Colonic mucosa (tissue), 4 donors: ENCODE measurements at regions not wholly inside any gene's neighbourhood (a gene's known extent, or its start where the extent isn't known, plus 50 kb on each side); places are given as distances from the start of the nearest gene placed in this dataset.

ENCODE experiments used
- DNase-seq: peaks from one replicate; pipeline ENCODE4 v3.0.0-alpha.2; 2020
- H3K27ac ChIP-seq: fragments of 200-600 bp; one replicate; pipeline ENCODE4 v1.8.0; 2021
- H3K27me3 ChIP-seq: fragments of 200-600 bp; one replicate; pipeline ENCODE4 v1.8.0; 2021
- H3K36me3 ChIP-seq: fragments of 200-600 bp; one replicate; pipeline ENCODE4 v1.8.0; 2021
- H3K4me1 ChIP-seq: fragments of 200-600 bp; one replicate; pipeline ENCODE4 v1.8.0; 2021; ENCODE audit warnings: mild to moderate bottlenecking
- H3K4me3 ChIP-seq: fragments of 200-600 bp; one replicate; pipeline ENCODE4 v1.8.0; 2021
- H3K9ac ChIP-seq, 2 donors: one replicate each; pipeline ENCODE4 v1.7.0; 2013; ENCODE audit warnings: control low read depth in 2 of 2, low read depth in 2 of 2, low read length in 2 of 2
- H3K9me3 ChIP-seq: fragments of 200-600 bp; one replicate; pipeline ENCODE4 v1.8.0; 2021
- CTCF ChIP-seq: fragments of 200-600 bp; IDR thresholded peaks from one replicate; pipeline ENCODE4 v1.8.0; 2022; ENCODE audit warnings: antibody characterized with exemption, mild to moderate bottlenecking
- intact Hi-C: fragments of 100-400 bp; cut with DNase I; formaldehyde crosslinking; loops from one replicate; pipeline ENCODE4 v1.14.1; 2022
- donor health status: healthy.
- donor health status: DM: no; HTN: no; CAD: no.
- donor health status: DM: no; HTN: no; CAD: no.

- no peak for DNase-seq
- Histone ChIP-seq H3K36me3 (no peaks in the 10 kb centered on the region), H3K4me1 (no peaks in the 10 kb centered on the region), H3K27me3 (no peaks in the 10 kb centered on the region), H3K9ac (no peak overlapping the region), H3K27ac (no peak overlapping the region), H3K9me3 (no peaks in the 10 kb centered on the region), H3K4me3 (no peak overlapping the region)
- intact Hi-C loops: no loop called here
- no peak for TF ChIP-seq CTCF
Measured at GRCh38 chr21:28234326-28234725, 758.4 kb downstream of the LTN1 start.

- H3K4me1 ChIP-seq: no peaks in the 10 kb centered on the region
Measured at GRCh38 chr21:28233536-28234220, 759.0 kb downstream of the LTN1 start.

GRCh38 chr21:28230559-28230958, 762.1 kb downstream of the LTN1 start:
- intact Hi-C loops: no loop called here
- no peak overlapping the region for H3K9ac ChIP-seq

More at GRCh38 chr21:28233536-28234220, 759.0 kb downstream of the LTN1 start:
- Histone ChIP-seq H3K9ac (no peak overlapping the region), H3K27me3 (no peaks in the 10 kb centered on the region), H3K27ac (no peak overlapping the region), H3K36me3 (no peaks in the 10 kb centered on the region), H3K9me3 (no peaks in the 10 kb centered on the region), H3K4me3 (no peak overlapping the region)
- TF ChIP-seq CTCF: no peak
- no peak for DNase-seq
- intact Hi-C loops: no loop called here

GRCh38 chr21:28229814-28230213, 762.9 kb downstream of the LTN1 start:
- DNase-seq: no peak
- Histone ChIP-seq H3K9ac (no peak overlapping the region), H3K27me3 (no peaks in the 10 kb centered on the region), H3K4me1 (no peaks in the 10 kb centered on the region), H3K4me3 (no peak overlapping the region), H3K36me3 (no peaks in the 10 kb centered on the region), H3K9me3 (no peaks in the 10 kb centered on the region), H3K27ac (no peak overlapping the region)
- TF ChIP-seq CTCF: no peak
- intact Hi-C loops: no loop called here

More at GRCh38 chr21:28230559-28230958, 762.1 kb downstream of the LTN1 start:
- Histone ChIP-seq H3K27ac (no peak overlapping the region), H3K4me3 (no peak overlapping the region), H3K9me3 (no peaks in the 10 kb centered on the region), H3K4me1 (no peaks in the 10 kb centered on the region), H3K27me3 (no peaks in the 10 kb centered on the region), H3K36me3 (no peaks in the 10 kb centered on the region)
- no peak for DNase-seq
- TF ChIP-seq CTCF: no peak

- no peaks in the 10 kb centered on the region for H3K36me3 ChIP-seq
- intact Hi-C loops: no loop called here
- no peak overlapping the region for H3K4me3 ChIP-seq
- H3K4me1 ChIP-seq: no peaks in the 10 kb centered on the region
- no peaks in the 10 kb centered on the region for H3K27me3 ChIP-seq
- H3K9me3 ChIP-seq: no peaks in the 10 kb centered on the region
- DNase-seq: no peak
- no peak overlapping the region for H3K9ac ChIP-seq
- no peak overlapping the region for H3K27ac ChIP-seq
- TF ChIP-seq CTCF: no peak
Measured at GRCh38 chr21:28228636-28228995, 764.1 kb downstream of the LTN1 start.
